SU-DHL-6 (cell line): ENCODE measurements at regions not wholly inside any gene's neighbourhood (a gene's known extent, or its start where the extent isn't known, plus 50 kb on each side); places are given as distances from the start of the nearest gene placed in this dataset.

ENCODE experiments used
- CTCF ChIP-seq: fragments of 200-600 bp; sonication (generic); IDR thresholded peaks from one replicate; pipeline ENCODE4 v1.5.1; 2017; ENCODE audit warnings: antibody characterized with exemption, mild to moderate bottlenecking, low read length, moderate library complexity; ENCODE audit not compliant: insufficient read depth, poor library complexity, severe bottlenecking
- EZH2phosphoT487 ChIP-seq: fragments of 200-600 bp; sonication (generic), shearing (Covaris generic); conservative IDR thresholded peaks from 2 replicates; pipeline ENCODE4 v1.6.1; 2018; ENCODE audit warnings: mild to moderate bottlenecking, antibody characterized with exemption, low read length, moderate library complexity, mixed read lengths

DNA sequence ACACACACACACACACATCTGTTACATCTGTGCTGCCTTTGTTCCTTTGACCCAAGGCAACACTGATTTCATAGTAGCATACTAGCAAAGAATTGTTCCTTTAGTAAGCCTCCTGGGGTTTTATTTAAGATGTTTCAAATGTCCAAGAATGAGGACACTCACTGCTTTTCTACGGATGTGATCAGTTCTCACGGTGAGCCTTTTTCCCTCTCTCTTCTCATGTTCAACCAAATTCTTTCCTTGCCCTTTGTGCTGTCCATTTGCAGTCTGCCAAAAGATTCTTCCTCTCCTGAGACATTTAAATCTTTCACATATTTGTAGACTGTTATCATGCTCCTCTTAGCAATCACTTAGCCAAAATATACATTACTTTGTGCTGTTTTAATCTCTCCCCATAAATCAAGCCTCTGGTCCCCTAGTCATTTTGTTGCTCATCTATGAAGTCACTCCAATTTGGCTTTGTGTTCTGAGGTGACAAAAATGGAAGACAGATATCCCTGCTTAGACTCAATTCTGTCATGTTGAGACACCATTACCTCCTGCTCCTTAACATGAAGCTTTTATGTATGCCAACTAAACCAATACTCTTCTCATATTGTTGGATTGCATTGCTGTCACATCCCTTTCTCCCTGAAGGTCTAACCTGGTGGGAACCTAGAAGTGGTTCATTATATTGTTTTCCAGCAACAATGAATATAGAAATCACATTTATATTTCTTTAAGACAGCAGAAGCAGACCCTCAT, 1605.3 kb upstream of the ACVR2A start:
- TF ChIP-seq CTCF (no peak), EZH2phosphoT487 (no peak)
